Stimulated activated naive CD8-positive, alpha-beta T cell treated with anti-CD3 and anti-CD28 coated beads, Interleukin-15, amount 100 ng/mL, for 72 hours (primary cell): ENCODE measurements at regions not wholly inside any gene's neighbourhood (a gene's known extent, or its start where the extent isn't known, plus 50 kb on each side); places are given as distances from the start of the nearest gene placed in this dataset.

Experiments
- ATAC-seq: fragments of 150-1000 bp; cut with Tn5 transposase; 2 replicates; pipeline ENCODE4 v1.10.0; 2021; ENCODE audit warnings: mild to moderate bottlenecking, moderate library complexity
- DNase-seq, 2 donors: peaks; one replicate each; pipeline ENCODE4 v3.0.0; 2021 to 2022
- H3K27ac Mint-ChIP-seq, 2 donors: one replicate each; pipeline ENCODE4 v1.8.0; 2022; ENCODE audit warnings: mild to moderate bottlenecking in 2 of 2, mixed read lengths in 2 of 2, moderate library complexity in 2 of 2
- H3K27me3 Mint-ChIP-seq: one replicate; pipeline ENCODE4 v1.8.0; 2022; ENCODE audit warnings: mixed read lengths
- H3K4me1 Mint-ChIP-seq: one replicate; pipeline ENCODE4 v1.8.0; 2022; ENCODE audit warnings: mild to moderate bottlenecking, mixed read lengths
- H3K4me3 Mint-ChIP-seq, 2 donors: one replicate each; pipeline ENCODE4 v1.8.0; 2022; ENCODE audit warnings: mild to moderate bottlenecking in 2 of 2, mixed read lengths in 2 of 2, moderate library complexity in 1 of 2
- H3K9me3 Mint-ChIP-seq, 2 donors: one replicate each; pipeline ENCODE4 v1.8.0; 2022; ENCODE audit warnings: mixed read lengths in 2 of 2

DNA sequence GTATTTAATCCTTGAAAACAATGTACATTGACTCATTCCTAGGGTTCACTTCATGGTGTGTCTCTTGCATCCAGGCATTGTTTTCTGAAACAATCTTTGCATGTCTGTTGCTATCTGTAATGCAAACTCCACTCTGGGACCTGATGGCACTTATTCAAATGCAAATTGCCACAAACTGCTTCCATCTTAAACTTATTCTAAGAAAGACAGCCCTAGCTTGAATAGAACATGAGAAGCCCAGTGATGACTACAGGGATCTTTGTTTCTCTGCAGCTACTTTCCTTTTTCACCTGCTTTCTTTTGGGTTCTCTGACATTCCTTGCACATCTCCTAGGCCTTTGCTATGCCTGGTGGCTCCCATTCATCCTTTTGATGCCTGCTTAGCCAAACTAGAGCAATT lies 827.0 kb downstream of the CDY2B start:
- no peaks in the 10 kb centered on the region for H3K27me3 Mint-ChIP-seq
- peaks cover 0 to 25% of the 10 kb centered on the region in 2 donors for H3K9me3 Mint-ChIP-seq
- H3K27ac Mint-ChIP-seq: no peak overlapping the region
- no peak overlapping the region for H3K4me3 Mint-ChIP-seq
- no peaks in the 10 kb centered on the region for H3K4me1 Mint-ChIP-seq
- ATAC-seq (no peak), DNase-seq (no peak)

DNA sequence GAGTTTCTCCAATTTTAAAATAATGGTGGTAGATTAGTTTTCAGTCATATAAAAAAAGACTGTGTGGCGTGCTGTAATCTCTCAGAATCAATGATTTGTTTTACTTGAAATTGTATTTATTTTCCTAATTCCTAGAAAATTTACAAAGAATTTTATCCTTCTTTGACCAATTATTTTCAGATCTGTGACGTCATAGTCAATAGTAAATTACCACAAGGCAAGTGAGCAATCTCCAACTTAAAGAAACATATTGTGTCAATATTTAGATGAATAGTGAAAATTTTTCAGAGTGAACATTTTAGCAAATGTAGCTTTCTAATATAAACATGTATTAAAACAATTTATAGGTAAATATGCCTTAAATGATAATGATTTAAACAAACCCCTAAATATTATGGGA lies 829.6 kb downstream of the CDY2B start:
- ATAC-seq: no peak
- H3K27ac Mint-ChIP-seq: no peak overlapping the region
- H3K9me3 Mint-ChIP-seq: peaks cover 0 to 17% of the 10 kb centered on the region in 2 donors
- no peak overlapping the region for H3K4me3 Mint-ChIP-seq
- no peak for DNase-seq
- no peaks in the 10 kb centered on the region for H3K27me3 Mint-ChIP-seq
- H3K4me1 Mint-ChIP-seq: no peaks in the 10 kb centered on the region

DNA sequence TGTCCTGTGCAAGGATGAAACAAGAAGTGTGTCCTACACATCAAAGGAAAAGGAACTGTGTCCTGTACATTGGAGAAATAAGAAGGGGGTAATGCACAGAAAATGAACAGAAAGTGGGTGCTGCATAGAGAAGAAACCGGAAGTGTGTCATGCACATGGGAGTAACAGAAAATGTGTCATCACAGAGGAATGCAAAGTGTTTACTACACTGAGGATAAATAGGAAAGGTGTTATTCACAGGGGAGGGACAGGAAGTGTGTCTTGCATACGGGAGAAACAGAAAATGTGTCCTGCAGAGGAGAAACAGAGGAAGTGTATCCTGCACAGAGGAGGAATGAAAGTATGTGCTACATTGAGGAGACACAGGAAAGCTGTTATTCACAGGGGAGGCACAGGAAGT lies 834.9 kb downstream of the CDY2B start:
- Mint-ChIP-seq H3K27ac (no peak overlapping the region), H3K9me3 (peaks cover 15 to 20% of the 10 kb centered on the region in 2 donors), H3K4me1 (peaks cover 8% of the 10 kb centered on the region), H3K4me3 (no peak overlapping the region), H3K27me3 (no peaks in the 10 kb centered on the region)
- ATAC-seq: no peak
- DNase-seq: no peak

DNA sequence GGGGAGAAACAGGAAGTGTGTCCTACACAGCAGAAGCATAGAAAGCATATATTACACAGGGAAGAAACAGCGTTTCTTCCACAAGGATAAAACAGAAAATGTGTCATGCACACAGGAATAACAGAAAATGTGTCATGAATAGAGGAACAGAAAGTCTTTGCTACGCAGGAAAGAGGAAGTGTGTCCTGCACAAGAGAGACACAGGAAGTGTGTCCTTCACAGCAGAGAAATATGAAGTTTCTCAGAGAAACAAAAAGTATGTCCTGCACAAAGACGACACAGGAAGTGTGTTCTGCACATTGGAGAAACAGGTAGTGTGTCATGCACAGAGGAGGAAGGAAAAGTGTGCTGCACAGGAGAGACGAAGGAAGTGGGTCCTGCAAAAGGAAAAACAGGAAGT lies 835.3 kb downstream of the CDY2B start:
- DNase-seq: no peak
- Mint-ChIP-seq H3K9me3 (peaks cover 15 to 20% of the 10 kb centered on the region in 2 donors), H3K27ac (no peak overlapping the region), H3K4me1 (peaks cover 8% of the 10 kb centered on the region), H3K27me3 (no peaks in the 10 kb centered on the region), H3K4me3 (no peak overlapping the region)
- ATAC-seq: peak; percentile 27

DNA sequence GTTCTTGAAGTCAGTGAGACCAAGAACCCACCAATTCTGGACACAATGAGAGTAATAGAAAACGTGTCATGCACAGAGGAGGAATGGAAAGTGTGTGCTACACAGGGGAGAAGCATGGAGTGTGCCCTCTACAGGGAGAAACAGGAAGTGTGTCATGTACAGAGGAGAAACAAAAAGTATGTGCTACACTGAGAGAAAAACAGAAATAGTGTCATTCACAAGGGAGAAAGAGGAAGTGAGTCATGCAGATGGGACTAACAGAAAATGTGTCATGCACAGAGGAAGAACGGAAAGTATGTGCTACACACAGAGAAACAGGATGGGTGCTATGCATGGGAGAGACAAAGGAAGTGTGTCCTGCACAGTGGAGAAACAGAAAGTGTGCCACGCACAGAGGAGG lies 835.7 kb downstream of the CDY2B start:
- no peak for DNase-seq
- Mint-ChIP-seq H3K27ac (no peak overlapping the region), H3K27me3 (no peaks in the 10 kb centered on the region), H3K4me1 (peaks cover 8% of the 10 kb centered on the region), H3K9me3 (peaks cover 17 to 20% of the 10 kb centered on the region in 2 donors), H3K4me3 (no peak overlapping the region)
- ATAC-seq: peak; percentile 87

DNA sequence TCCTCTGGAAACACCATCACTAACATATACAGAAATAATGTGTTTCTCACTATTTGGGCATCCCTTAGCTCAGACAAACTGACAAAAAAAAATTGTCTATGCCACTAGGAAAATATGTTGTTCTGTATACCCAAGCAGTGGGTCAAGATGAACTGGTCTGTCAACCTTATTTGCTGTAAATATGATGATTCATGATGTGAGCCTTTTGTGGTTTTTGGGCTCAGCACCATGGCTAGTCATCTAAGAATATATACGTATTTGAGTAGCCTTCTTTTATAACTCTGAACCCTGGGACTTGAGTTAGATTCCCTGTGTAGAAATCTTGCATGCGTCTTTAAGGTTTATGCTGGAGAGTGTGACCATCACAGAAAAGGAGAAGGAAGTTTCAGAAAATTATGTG lies 841.6 kb downstream of the CDY2B start:
- Mint-ChIP-seq H3K9me3 (peaks cover 20% of the 10 kb centered on the region in 2 donors), H3K27me3 (no peaks in the 10 kb centered on the region), H3K27ac (no peak overlapping the region), H3K4me1 (peaks cover 8% of the 10 kb centered on the region), H3K4me3 (no peak overlapping the region)
- ATAC-seq (no peak), DNase-seq (no peak)

DNA sequence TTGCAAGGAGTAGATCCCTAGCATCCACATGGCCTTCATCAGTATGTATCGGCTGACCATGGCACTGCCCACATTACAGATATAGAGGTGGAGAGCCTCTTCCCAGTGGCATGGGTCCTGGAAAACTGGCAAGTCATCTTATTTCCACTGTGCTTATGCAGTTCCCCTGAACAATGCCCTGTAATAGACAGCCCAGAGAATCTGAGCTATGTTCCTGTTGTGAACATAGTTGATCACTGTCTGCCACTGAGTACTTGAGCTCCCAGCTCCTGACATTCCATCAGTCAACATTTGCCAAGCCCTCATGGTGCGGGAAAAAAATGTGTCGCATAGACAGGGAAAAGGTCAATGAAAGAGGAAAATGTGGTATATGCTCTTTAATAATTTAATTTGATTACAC lies 861.9 kb downstream of the CDY2B start:
- Mint-ChIP-seq H3K27me3 (no peaks in the 10 kb centered on the region), H3K9me3 (no peaks in the 10 kb centered on the region), H3K4me3 (no peak overlapping the region), H3K4me1 (no peaks in the 10 kb centered on the region), H3K27ac (no peak overlapping the region)
- ATAC-seq (no peak), DNase-seq (no peak)

DNA sequence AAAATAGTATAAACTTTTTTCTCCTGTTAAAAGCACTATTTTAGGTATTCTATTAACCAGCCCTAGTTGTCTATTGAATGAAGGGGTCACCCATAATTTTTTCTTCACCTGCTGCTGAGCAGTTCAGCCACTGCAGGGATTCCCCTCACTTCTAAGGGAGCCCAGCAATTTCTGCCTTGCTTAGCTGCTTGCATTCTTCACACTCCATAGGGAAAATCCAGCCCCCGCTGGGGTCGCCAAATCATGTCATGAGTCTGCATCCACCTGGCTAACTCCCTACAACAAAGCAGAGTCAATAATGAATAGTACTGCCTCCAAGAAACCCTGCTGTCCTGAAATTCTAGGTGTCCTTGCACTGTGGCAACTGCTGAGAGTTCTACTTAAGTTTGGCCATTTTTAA lies 886.5 kb downstream of the CDY2B start:
- Mint-ChIP-seq H3K4me3 (no peak overlapping the region), H3K27me3 (no peaks in the 10 kb centered on the region), H3K27ac (no peak overlapping the region), H3K9me3 (peaks cover 16 to 25% of the 10 kb centered on the region in 2 donors), H3K4me1 (no peaks in the 10 kb centered on the region)
- no peak for DNase-seq
- ATAC-seq: no peak

DNA sequence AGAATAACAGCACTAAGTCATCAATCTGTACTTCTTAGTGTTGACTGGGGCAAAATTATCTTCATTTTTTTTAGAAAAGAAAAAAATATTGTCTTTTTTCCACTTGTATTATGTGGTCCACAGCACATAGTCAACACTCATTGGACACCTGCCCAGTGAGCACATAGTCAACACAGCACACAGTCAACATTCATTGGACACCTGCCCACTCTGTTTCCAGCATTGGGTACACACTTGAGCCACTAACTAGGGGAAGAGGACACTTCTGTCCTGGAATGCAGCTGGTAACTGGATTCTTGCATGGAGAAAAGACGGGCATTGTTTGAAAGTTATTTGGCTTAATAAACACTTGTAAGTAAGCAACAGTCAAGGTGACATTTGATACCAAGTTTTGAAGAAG lies 898.2 kb downstream of the CDY2B start:
- H3K9me3 Mint-ChIP-seq: peaks cover 0 to 10% of the 10 kb centered on the region in 2 donors
- H3K27me3 Mint-ChIP-seq: no peaks in the 10 kb centered on the region
- DNase-seq (no peak), ATAC-seq (no peak)
- no peak overlapping the region for H3K27ac Mint-ChIP-seq
- no peak overlapping the region for H3K4me3 Mint-ChIP-seq
- no peaks in the 10 kb centered on the region for H3K4me1 Mint-ChIP-seq

DNA sequence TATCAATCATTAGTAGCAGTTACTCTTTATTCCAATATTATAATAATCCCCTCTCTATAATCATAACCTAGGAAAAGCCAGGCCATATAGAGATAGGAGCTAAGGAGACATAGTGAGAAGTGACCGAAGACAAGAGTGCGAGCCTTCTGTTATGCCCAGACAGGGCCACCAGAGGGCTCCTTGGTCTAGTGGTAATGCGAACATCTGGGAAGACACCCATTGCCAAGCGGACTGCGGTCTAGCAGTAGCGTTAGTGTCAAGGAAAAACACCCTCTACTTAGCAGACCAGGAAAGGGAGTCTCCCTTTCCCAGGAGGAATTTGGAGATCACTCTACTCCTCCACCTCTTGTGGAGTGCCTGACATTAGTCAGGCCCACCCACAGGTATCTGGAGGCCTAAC lies 920.9 kb downstream of the CDY2B start:
- H3K9me3 Mint-ChIP-seq: peaks cover 8 to 15% of the 10 kb centered on the region in 2 donors
- no peak for DNase-seq
- no peak overlapping the region for H3K27ac Mint-ChIP-seq
- H3K4me1 Mint-ChIP-seq: no peaks in the 10 kb centered on the region
- no peak for ATAC-seq
- no peaks in the 10 kb centered on the region for H3K27me3 Mint-ChIP-seq
- no peak overlapping the region for H3K4me3 Mint-ChIP-seq

DNA sequence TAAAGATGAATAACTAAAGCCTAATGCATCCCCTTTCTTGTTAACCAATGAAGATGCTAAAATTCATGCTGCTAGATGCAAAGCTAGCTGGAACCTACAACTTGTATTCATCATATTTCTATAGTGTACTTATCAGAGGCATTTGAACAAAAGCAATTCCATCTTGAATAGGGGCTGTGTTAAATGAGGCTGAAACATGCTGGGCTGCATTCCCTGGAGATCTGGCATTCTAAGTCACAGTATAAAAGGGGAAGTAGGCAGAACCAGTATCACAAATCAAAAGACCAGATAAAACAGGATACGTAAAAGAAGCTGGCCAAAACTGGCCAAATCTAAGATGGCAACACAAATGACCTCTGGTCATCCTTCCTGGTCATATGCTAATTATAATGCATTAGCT lies 932.8 kb downstream of the CDY2B start:
- no peak for DNase-seq
- Mint-ChIP-seq H3K4me1 (no peaks in the 10 kb centered on the region), H3K27ac (no peak overlapping the region), H3K27me3 (no peaks in the 10 kb centered on the region), H3K9me3 (peaks cover 9% of the 10 kb centered on the region in 2 donors), H3K4me3 (no peak overlapping the region)
- no peak for ATAC-seq
